ENCODE measurements at regions not wholly inside any gene's neighbourhood (a gene's known extent, or its start where the extent isn't known, plus 50 kb on each side); places are given as distances from the start of the nearest gene placed in this dataset.

DNA sequence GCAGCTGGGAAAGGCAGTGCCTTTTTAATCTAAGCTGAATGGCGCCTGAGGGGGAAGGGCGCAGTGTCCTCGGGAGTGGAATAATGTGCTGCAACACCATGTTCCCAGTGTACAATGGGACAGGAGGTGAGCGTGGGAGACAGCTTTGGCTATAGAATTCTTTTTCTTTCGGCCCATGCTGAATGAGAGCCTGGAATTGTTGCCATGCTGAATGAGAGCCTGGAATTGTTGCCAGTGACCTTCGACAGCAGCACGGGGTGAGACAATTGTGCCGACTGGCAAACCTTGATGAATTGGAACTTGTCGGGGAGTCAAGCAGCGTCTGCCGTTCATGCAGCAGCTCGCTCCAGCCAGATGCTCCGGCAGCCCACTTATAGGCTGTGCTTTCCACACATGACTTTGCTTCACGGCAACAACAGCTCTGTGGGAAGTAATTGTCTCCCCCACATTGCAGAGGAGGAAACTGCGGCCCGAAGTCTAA is 141.4 kb upstream of the E2F8 start:
- in situ Hi-C loops (cut with MboI; ENCODE audit: low sequenced_read_pairs), result no loop called here

DNA sequence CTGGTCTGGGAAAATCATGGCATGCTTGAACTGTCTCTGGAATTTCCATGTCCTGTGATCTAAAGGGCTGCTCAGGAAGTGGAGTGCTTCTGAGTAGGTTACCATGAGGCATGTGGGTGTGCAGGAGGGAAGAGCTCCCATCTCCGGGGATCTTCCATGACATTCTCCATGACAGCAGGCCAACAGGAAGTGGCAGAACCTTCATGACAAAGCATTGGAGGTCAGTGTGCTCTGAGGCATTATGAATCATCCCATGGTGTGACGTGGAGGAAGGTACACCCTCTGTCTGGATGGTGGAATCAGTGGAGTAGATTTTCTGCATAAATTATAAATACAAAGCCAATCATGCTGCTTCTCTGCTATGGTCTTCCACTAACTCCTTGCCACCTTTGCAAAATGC is 139.6 kb upstream of the E2F8 start:
- in situ Hi-C loops (cut with MboI; ENCODE audit: low sequenced_read_pairs), result no loop called here

DNA sequence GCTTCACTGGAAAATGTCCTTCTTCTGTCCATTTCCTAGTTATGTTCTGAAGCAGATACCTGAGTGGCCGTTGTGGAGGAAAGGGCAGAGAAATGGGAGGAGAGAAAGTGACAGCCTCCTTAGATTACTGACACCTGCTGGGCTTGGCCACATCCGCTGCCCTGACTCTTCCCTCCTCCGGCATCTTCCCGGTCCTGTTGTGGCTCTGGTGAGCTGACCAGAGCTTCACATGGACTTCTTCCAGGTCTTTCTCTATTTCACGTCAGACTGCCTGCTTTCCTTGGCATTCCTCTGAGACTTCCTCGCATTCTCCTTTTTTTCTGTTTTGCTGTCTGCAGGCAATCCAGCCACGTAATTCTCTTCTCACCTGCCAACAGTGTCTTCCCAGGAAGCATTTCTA is 138.7 kb upstream of the E2F8 start:
- in situ Hi-C loops (cut with MboI; ENCODE audit: low sequenced_read_pairs), result no loop called here

DNA sequence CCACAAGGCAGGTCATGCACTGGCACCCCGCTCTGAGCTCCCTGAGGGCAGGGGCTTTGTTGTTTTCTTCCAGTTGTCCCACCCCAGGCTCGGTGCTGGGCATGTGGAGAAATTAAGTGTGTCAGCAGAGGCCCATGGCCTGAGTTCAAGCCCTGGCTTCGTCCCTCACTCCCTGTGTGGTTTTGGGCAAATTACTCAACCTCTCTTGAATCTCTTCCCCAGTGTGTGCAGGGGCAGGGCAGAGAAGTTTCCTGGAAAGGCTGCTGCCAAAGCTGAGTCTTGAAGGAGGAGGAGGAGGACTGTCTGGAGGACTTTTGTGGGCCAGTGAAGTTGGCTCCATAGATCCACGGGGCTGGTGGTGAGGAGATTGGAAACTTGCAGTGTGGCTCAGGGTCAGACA is 138.1 kb upstream of the E2F8 start:
- in situ Hi-C loops (cut with MboI; ENCODE audit: low sequenced_read_pairs), result no loop called here

GRCh38 chr11:19377881-19378280 is 137.1 kb upstream of the E2F8 start:
- in situ Hi-C loops (cut with MboI; ENCODE audit: low sequenced_read_pairs), result no loop called here

GRCh38 chr11:19375440-19375839 is 134.7 kb upstream of the E2F8 start:
- in situ Hi-C loops (cut with MboI; ENCODE audit: low sequenced_read_pairs), result no loop called here

GRCh38 chr11:19374151-19374569 is 133.4 kb upstream of the E2F8 start:
- in situ Hi-C loops (cut with MboI; ENCODE audit: low sequenced_read_pairs), result no loop called here

DNA sequence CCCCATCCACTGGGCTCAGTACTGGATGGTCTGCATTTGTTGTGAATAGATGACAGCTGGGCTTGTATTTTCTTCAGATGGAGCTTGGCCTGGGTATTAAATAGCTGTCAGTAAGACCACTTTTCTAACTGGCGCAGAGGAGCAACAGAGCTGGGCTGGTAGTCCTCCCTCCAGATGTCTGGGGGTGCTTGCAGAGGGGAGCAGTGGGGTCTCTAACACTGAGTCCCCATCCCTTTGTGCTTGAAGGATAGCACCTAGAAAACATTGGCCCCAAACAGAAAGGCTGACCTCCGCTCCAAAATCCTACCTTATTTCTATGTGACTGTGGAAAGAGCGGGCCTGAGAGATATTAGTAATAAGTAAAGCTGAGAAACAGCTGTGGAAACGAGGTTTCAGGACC is 131.6 kb upstream of the E2F8 start:
- in situ Hi-C loops (cut with MboI; ENCODE audit: low sequenced_read_pairs), result no loop called here

DNA sequence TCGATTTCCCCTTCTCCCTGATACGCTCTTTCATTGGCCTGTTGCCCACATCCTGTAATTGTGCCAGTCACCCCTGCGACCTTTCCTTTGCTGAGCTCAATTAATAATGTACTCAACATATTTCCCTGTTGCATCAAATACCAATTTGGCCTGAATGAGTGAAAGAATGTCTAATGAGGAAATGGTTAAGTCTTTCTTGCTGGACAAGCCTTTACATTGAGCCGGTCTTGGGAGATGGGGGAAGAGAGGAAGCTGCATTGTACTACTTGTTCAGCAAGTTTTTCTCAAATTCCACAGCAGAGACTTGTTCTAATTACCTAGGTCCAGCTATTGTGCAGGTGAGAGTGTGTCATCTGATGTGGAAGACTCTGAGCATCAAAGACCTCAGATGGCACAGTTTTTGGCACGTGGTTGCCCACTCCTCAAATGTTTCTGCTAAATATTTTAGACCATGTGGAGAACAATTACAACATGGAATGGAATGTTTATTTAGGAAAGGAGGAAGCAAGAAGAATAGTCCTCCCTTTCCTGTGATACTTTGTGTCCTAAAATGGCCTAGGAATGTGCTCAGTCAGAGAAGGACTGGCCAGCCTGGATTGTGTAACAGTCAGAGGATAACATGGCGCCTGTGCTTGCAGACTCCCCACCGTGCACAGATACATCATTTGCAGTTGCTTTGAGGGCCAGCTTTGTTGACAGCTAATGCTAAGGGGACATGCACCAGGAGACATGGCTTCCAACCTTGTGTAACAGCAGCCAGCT is 129.5 kb upstream of the E2F8 start:
- in situ Hi-C loops (cut with MboI; ENCODE audit: low sequenced_read_pairs), result no loop called here

- in situ Hi-C loops (cut with MboI; ENCODE audit: low sequenced_read_pairs), result no loop called here
Observed at GRCh38 chr11:19368726-19369375, 128.1 kb upstream of the E2F8 start.

GRCh38 chr11:19366992-19367709 is 126.4 kb upstream of the E2F8 start:
- in situ Hi-C loops (cut with MboI; ENCODE audit: low sequenced_read_pairs), result no loop called here

DNA sequence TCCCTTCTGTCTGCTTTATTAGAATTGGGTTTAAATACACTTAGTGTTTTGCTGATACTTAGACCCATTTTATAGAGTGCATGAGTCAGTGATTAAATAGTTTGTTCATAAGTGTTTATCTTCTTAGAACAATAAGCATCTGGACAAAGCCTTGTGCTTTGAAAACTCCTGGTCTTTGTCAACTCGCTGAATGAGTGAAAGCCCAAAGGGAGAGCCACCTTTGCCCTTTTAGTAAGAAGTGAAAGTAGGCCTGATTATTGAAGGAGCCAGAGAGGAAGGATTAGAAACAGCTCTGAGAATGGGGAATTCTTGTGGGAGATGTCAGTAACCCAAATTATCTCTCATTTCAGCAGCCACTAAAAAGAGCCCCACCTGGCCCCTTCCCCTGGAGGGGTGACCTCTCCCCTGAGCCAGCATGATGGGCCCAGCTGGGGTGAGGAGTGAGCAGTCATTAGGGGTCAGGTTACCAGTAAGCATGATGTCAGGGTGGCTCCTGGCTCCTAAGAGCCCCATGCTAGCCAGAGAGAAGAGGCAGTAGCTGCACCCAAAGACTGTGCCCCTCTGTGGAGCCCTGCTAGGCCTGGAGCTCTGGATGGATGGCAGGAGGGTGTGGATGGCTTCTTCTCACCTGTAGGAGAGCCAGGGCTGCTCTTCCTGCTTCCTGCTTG is 125.1 kb upstream of the E2F8 start:
- in situ Hi-C loops (cut with MboI; ENCODE audit: low sequenced_read_pairs), result no loop called here

GRCh38 chr11:19359221-19360000 is 118.7 kb upstream of the E2F8 start:
- in situ Hi-C loops (cut with MboI; ENCODE audit: low sequenced_read_pairs), result no loop called here

GRCh38 chr11:19357943-19358342 is 117.2 kb upstream of the E2F8 start:
- in situ Hi-C loops (cut with MboI; ENCODE audit: low sequenced_read_pairs), result no loop called here

- in situ Hi-C loops (cut with MboI; ENCODE audit: low sequenced_read_pairs), result no loop called here
Observed at GRCh38 chr11:19355601-19356000, 114.9 kb upstream of the E2F8 start.

DNA sequence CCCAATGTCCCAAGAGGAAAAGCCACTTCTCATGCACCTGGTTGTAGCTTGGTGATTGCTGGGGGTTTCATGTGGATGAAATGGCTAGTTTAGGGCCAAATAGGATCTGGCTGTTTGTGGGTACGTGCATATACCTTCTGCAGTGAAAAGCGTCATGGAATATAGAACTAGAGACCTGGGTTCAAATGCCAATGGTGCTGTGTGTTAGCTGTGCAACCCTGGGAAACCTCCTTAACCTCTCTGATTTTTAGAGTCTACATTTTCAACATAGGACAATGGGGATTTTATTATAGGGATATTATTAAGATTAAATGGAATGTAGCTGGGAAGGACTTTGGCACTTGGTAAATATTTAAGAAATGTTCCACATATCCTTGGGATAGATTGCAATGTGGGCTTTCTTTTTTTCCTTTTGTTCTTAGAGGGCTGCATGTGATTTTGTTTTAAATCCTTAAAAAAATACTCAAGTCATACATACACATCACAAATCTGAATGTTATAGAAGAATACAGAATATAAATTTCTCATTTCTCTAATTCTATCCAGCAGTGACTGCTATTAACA is 112.6 kb upstream of the E2F8 start:
- in situ Hi-C loops (cut with MboI; ENCODE audit: low sequenced_read_pairs), result no loop called here

DNA sequence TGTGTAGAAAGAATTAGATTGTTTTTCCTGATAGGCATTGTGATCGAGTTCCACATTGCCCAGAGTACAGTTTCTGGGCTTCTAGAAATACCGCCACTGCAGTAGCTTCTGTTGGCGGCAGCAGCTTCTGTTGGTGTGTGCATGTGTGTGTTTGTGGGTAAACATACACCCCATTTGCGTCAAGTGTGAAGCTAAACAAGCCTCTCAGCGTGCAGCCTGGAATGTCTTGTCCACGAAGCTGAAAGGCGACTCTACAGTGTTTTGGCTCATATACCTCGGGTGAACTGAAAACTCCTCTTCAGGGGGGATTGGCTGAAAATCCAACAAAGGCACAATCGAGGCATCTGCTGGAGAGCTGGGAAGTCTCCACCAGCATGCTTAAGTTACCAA is 112.0 kb upstream of the E2F8 start:
- in situ Hi-C loops (cut with MboI; ENCODE audit: low sequenced_read_pairs), result no loop called here

- in situ Hi-C loops (cut with MboI; ENCODE audit: low sequenced_read_pairs), result no loop called here
Observed at GRCh38 chr11:19352072-19352770, 111.5 kb upstream of the E2F8 start.

DNA sequence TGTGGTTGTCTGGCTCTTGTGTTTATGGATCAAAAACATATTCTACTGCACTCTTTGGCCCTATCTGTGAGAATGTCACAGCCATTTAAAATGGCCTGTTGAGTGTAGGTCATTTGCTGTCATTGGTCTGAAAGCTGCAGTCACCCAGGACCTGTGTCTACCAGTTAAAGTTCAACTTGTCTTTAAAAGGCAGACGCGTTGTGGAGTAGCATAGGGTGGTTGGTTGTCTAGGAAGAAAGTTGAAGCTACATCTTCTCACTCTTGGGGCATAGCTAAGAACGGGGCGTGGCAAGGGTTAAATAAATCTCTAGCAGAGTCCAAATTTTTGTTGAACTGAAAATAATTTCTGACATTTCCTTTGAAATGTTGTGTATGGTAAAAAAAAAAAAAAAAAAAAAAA is 110.7 kb upstream of the E2F8 start:
- in situ Hi-C loops (cut with MboI; ENCODE audit: low sequenced_read_pairs), result no loop called here

DNA sequence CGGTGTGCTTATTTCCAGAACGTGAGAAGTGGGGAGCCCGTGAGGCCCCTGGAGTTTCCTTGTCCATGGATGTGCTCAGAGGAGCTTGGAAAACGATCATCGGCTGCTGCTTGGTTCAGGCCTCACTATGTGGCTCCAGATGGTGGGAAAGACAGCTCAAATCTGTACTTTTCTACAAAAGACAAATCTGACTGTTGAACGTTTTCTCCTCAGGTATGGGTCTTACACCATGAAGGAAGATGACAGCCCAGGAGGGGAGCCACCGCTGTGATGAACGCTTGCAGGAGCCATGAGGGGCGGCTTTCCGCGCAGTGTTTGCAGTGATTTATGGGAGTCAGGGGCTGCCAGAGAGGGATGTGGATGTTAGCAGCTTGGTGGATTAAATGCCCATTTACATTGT is 109.4 kb upstream of the E2F8 start:
- in situ Hi-C loops (cut with MboI; ENCODE audit: low sequenced_read_pairs), result no loop called here

Data from HL-60/S4 treated with retinoic acid at 250 ng/mL for 4 days and 3 days (cell line).